B cell (primary cell): ENCODE measurements at regions not wholly inside any gene's neighbourhood (a gene's known extent, or its start where the extent isn't known, plus 50 kb on each side); places are given as distances from the start of the nearest gene placed in this dataset.

ENCODE experiments used
- ATAC-seq: fragments of 200-7000 bp; cut with Tn5 transposase; one replicate; pipeline ENCODE4 v1.10.0; 2021; ENCODE audit warnings: low read depth, mild to moderate bottlenecking, moderate number of reproducible peaks, moderate library complexity
- CTCF ChIA-PET: fragments of 350-600 bp; sonication (Branson Sonifier 250); formaldehyde crosslinking; loops from one replicate; lab custom pipeline; 2021; ENCODE audit warnings: antibody characterized with exemption, inconsistent platforms; lab: Charles Lee
- POLR2A ChIA-PET: fragments of 350-600 bp; sonication (Branson Sonifier 250); formaldehyde crosslinking; loops from one replicate; lab custom pipeline; 2021; ENCODE audit warnings: antibody characterized with exemption; lab: Charles Lee
- DNase-seq: peaks from one replicate; pipeline ENCODE4 v3.0.0; 2013
- H2AFZ ChIP-seq: 2 replicates; pipeline ENCODE4 v1.6.1; 2012; ENCODE audit warnings: mild to moderate bottlenecking, low read depth, low read length; ENCODE audit not compliant: insufficient read depth, poor library complexity, severe bottlenecking
- H3K27ac ChIP-seq, 2 donors: 1 replicate in 1 of 2; 2 replicates in 1 of 2; pipeline ENCODE4 v1.5.1; 2012 to 2013; ENCODE audit warnings: low read length in 2 of 2, mild to moderate bottlenecking in 2 of 2, moderate library complexity in 1 of 2
- H3K27me3 ChIP-seq, 4 experiments: fragments of 200-600 bp in 1 of 4; sonication (generic) in 1 of 4; replicated peaks in 1 of 4; 1 replicate in 2 of 4; 2 replicates in 2 of 4; pipeline versions ENCODE4 v1.6.1 to v1.7.0; 2013 to 2016; ENCODE audit warnings: low read length in 3 of 4, mild to moderate bottlenecking in 2 of 4, mixed read lengths in 1 of 4, moderate library complexity in 1 of 4; ENCODE audit not compliant: insufficient read depth in 4 of 4, control insufficient read depth in 3 of 4; ENCODE audit errors: control extremely low read depth in 1 of 4
- H3K36me3 ChIP-seq, 2 experiments: replicated peaks in 1 of 2; 1 replicate in 1 of 2; 2 replicates in 1 of 2; pipeline versions ENCODE4 v1.6.1 to v1.7.1; 2013; ENCODE audit warnings: low read length in 1 of 2; ENCODE audit not compliant: insufficient read depth in 2 of 2, control insufficient read depth in 1 of 2; ENCODE audit errors: control extremely low read depth in 1 of 2, extremely low read depth in 1 of 2
- H3K4me1 ChIP-seq, 2 donors: fragments of 200-600 bp in 1 of 2; sonication (generic) in 1 of 2; 1 replicate in 1 of 2; 2 replicates in 1 of 2; pipeline versions ENCODE4 v1.5.1 to v1.6.1; 2013 to 2017; ENCODE audit warnings: low read length in 2 of 2; ENCODE audit not compliant: control insufficient read depth in 2 of 2, insufficient read depth in 2 of 2
- H3K4me2 ChIP-seq: replicated peaks from 2 replicates; pipeline ENCODE3; 2012; ENCODE audit warnings: mild to moderate bottlenecking, low read depth, low read length; ENCODE audit not compliant: poor library complexity, severe bottlenecking
- H3K4me3 ChIP-seq, 5 experiments: fragments of 200-600 bp in 1 of 5; sonication (generic) in 1 of 5; 1 replicate in 3 of 5; 2 replicates in 2 of 5; pipeline versions ENCODE4 v1.5.1 to v1.7.0; 2011 to 2016; ENCODE audit warnings: low read length in 4 of 5, mild to moderate bottlenecking in 4 of 5, low read depth in 2 of 5, control low read depth in 1 of 5, moderate library complexity in 1 of 5; ENCODE audit not compliant: insufficient read depth in 1 of 5; ENCODE audit errors: control extremely low read depth in 1 of 5, extremely low read depth in 1 of 5
- H3K79me2 ChIP-seq: fragments of 200-600 bp; sonication (generic); one replicate; pipeline ENCODE4 v1.6.0; 2016; ENCODE audit warnings: low read length; ENCODE audit not compliant: control insufficient read depth, insufficient read depth
- H3K9ac ChIP-seq: fragments of 200-600 bp; sonication (generic); 2 replicates; pipeline ENCODE4 v1.6.1; 2017; ENCODE audit warnings: mild to moderate bottlenecking, low read length, moderate library complexity
- H3K9me3 ChIP-seq, 3 donors: one replicate each; pipeline versions ENCODE4 v1.6.1 to v1.7.1; 2013; ENCODE audit warnings: low read length in 2 of 3; ENCODE audit not compliant: control insufficient read depth in 2 of 3, insufficient read depth in 1 of 3; ENCODE audit errors: control extremely low read depth in 1 of 3
- H4K20me1 ChIP-seq: 2 replicates; pipeline ENCODE4 v1.6.0; 2012; ENCODE audit warnings: mild to moderate bottlenecking, low read length; ENCODE audit not compliant: insufficient read depth, control insufficient read depth, poor library complexity, severe bottlenecking
- H3K27ac Mint-ChIP-seq: one replicate; pipeline ENCODE4 v1.8.0; 2021; ENCODE audit warnings: mixed read lengths
- H3K27me3 Mint-ChIP-seq: one replicate; pipeline ENCODE4 v1.8.0; 2021; ENCODE audit warnings: mixed read lengths
- H3K4me1 Mint-ChIP-seq: one replicate; pipeline ENCODE4 v1.8.0; 2021; ENCODE audit warnings: mixed read lengths
- H3K4me3 Mint-ChIP-seq: one replicate; pipeline ENCODE4 v1.8.0; 2021; ENCODE audit warnings: mixed read lengths
- H3K9me3 Mint-ChIP-seq: one replicate; pipeline ENCODE4 v1.8.0; 2022; ENCODE audit warnings: mixed read lengths; ENCODE audit not compliant: insufficient read depth
- EZH2 ChIP-seq: IDR thresholded peaks from 2 replicates; pipeline ENCODE4 v1.6.1; 2012; ENCODE audit warnings: borderline replicate concordance, low read depth, mild to moderate bottlenecking, moderate library complexity, low read length; ENCODE audit not compliant: insufficient read depth, poor library complexity, severe bottlenecking
- WGBS: methylation state at CpG from one replicate; pipeline ENCODE4 v1.1.5; 2013; ENCODE audit warnings: missing lambda C conversion rate; ENCODE audit not compliant: insufficient coverage; 5-methylcytosine and 5-hydroxymethylcytosine counted together
- intact Hi-C: fragments of 100-400 bp; cut with micrococcal nuclease; formaldehyde crosslinking; loops from one replicate; pipeline ENCODE4 v1.10.0; 2022
- TF ChIP-seq, protein P1 (sequence below): fragments of 200-600 bp; IDR thresholded peaks from one replicate; pipeline ENCODE4 v1.8.0; 2022; ENCODE audit warnings: antibody characterized with exemption, mild to moderate bottlenecking

DNA sequence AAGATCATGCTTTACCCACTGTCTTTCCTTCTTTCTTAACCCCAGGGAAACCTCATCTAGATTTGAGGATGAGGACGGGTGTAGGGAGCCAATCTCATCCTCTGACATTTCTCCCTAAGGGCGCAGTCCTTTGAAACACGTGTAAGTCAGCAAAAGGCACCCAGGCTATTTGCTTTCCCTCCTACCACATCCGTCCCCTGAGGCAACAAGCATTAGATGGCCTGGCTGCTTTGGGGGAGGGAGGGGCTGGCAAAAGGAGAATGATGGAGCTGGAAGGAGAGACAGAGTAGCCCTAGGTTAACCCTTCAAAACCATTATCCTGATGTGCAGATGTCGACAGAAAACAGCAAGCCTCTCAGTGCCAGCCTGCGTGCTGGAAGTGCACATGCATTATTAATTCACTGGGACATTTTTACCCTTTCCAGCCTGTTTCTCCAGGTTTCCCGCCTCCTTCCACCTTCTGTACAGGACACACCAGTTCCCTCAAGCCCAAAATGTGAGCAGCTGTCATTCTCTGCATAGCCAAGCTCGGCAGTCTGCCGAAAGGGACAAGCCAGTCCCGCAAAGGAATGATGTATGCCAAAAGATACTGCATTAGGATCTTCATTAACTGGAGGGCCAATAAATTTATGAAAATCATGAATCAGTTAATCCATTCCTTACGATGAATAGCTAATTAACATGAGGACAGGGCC, 547.2 kb downstream of the CD83 start:
- TF ChIP-seq, protein P1, sequence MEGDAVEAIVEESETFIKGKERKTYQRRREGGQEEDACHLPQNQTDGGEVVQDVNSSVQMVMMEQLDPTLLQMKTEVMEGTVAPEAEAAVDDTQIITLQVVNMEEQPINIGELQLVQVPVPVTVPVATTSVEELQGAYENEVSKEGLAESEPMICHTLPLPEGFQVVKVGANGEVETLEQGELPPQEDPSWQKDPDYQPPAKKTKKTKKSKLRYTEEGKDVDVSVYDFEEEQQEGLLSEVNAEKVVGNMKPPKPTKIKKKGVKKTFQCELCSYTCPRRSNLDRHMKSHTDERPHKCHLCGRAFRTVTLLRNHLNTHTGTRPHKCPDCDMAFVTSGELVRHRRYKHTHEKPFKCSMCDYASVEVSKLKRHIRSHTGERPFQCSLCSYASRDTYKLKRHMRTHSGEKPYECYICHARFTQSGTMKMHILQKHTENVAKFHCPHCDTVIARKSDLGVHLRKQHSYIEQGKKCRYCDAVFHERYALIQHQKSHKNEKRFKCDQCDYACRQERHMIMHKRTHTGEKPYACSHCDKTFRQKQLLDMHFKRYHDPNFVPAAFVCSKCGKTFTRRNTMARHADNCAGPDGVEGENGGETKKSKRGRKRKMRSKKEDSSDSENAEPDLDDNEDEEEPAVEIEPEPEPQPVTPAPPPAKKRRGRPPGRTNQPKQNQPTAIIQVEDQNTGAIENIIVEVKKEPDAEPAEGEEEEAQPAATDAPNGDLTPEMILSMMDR, result no peak
- no peak for TF ChIP-seq EZH2
- Histone ChIP-seq H3K27me3 (no peaks in the 10 kb centered on the region), H3K27ac (peak overlapping the region; percentile 66 to 98), H4K20me1 (no peaks in the 10 kb centered on the region), H2AFZ (peak overlapping the region; percentile 31), H3K4me2 (peak overlapping the region; percentile 57), H3K4me1 (peaks cover 60 to 63% of the 10 kb centered on the region in 2 donors), H3K4me3 (peak overlapping the region in 1 of 5 experiments; percentile 21), H3K9ac (peak overlapping the region; percentile 5), H3K79me2 (no peaks in the 10 kb centered on the region), H3K9me3 (no peaks in the 10 kb centered on the region), H3K36me3 (no peaks in the 10 kb centered on the region)
- ATAC-seq (no peak), DNase-seq (peak; percentile 12)
- Mint-ChIP-seq H3K9me3 (no peaks in the 10 kb centered on the region), H3K4me1 (peaks cover 39% of the 10 kb centered on the region), H3K27me3 (no peaks in the 10 kb centered on the region), H3K4me3 (peak overlapping the region; percentile 58), H3K27ac (peak overlapping the region; percentile 86)
- intact Hi-C loops, result loop anchor here (5.0 kb wide), 2 partner anchors 37 to 213 kb away; no protein-coding TSS in a partner anchor
- ChIA-PET POLR2A (interaction anchor here (1.2 kb wide), 1 partner anchor 64 kb away, joined by 5 read pairs; no protein-coding TSS in a partner anchor), CTCF (no interaction called here)
- WGBS, result 87% methylated on average over 4 of the region's 11 CpGs
